ENCODE measurements at regions not wholly inside any gene's neighbourhood (a gene's known extent, or its start where the extent isn't known, plus 50 kb on each side); places are given as distances from the start of the nearest gene placed in this dataset.

- Histone ChIP-seq H3K27ac (ENCODE audit: insufficient read depth, low read length) (no peak overlapping the region), H3K79me2 (ENCODE audit: control insufficient read depth, insufficient read depth, low read length) (no peaks in the 10 kb centered on the region), H3K27me3 (ENCODE audit: control insufficient read depth, insufficient read depth, low read length) (no peaks in the 10 kb centered on the region), H3K4me2 (ENCODE audit: extremely low read depth, insufficient read depth, low read length) (no peak overlapping the region), H4K20me1 (ENCODE audit: control insufficient read depth, extremely low read depth, insufficient read depth, low read length) (no peaks in the 10 kb centered on the region), H2AFZ (ENCODE audit: low read length) (no peak overlapping the region), H3K36me3 (ENCODE audit: control insufficient read depth, insufficient read depth, low read length) (no peaks in the 10 kb centered on the region), H3K9me3 (ENCODE audit: control insufficient read depth, insufficient read depth, low read depth, low read length) (no peaks in the 10 kb centered on the region), H3K4me1 (ENCODE audit: control insufficient read depth, extremely low read depth, insufficient read depth, low read length) (no peaks in the 10 kb centered on the region), H3K4me3 (replicated peaks in 1 of 4; ENCODE audit: control extremely low read depth in 1 of 4, insufficient read depth in 1 of 4, low read depth in 3 of 4, low read length in 4 of 4) (no peak overlapping the region), H3K9ac (ENCODE audit: insufficient read depth, low read length) (no peak overlapping the region)
- no peak for TF ChIP-seq EZH2 (IDR thresholded peaks at IDR 0.05; ENCODE audit: low read length, missing control alignments)
- TF ChIP-seq CTCF (conservative IDR thresholded peaks at IDR 0.05 in 1 of 2, IDR thresholded peaks at IDR 0.05 in 1 of 2; ENCODE audit: low read depth in 1 of 2, low read length in 2 of 2): no peak
- DNase-seq (ENCODE audit: low read depth in 2 of 2): no peak
Observed at GRCh38 chr15:23806980-23807379, 119.9 kb upstream of the NDN start.

GRCh38 chr15:23823508-23823907 is 136.4 kb upstream of the NDN start:
- H3K9ac ChIP-seq (ENCODE audit: insufficient read depth, low read length): no peak overlapping the region
- no peaks in the 10 kb centered on the region for H3K36me3 ChIP-seq (ENCODE audit: control insufficient read depth, insufficient read depth, low read length)
- no peak for DNase-seq (ENCODE audit: low read depth in 2 of 2)
- H2AFZ ChIP-seq (ENCODE audit: low read length): no peak overlapping the region
- TF ChIP-seq CTCF (conservative IDR thresholded peaks at IDR 0.05 in 1 of 2, IDR thresholded peaks at IDR 0.05 in 1 of 2; ENCODE audit: low read depth in 1 of 2, low read length in 2 of 2) (no peak), EZH2 (IDR thresholded peaks at IDR 0.05; ENCODE audit: low read length, missing control alignments) (no peak)
- no peaks in the 10 kb centered on the region for H3K4me1 ChIP-seq (ENCODE audit: control insufficient read depth, extremely low read depth, insufficient read depth, low read length)
- no peaks in the 10 kb centered on the region for H3K27me3 ChIP-seq (ENCODE audit: control insufficient read depth, insufficient read depth, low read length)
- H3K27ac ChIP-seq (ENCODE audit: insufficient read depth, low read length): no peak overlapping the region
- H3K9me3 ChIP-seq (ENCODE audit: control insufficient read depth, insufficient read depth, low read depth, low read length): no peaks in the 10 kb centered on the region
- H3K79me2 ChIP-seq (ENCODE audit: control insufficient read depth, insufficient read depth, low read length): no peaks in the 10 kb centered on the region
- no peaks in the 10 kb centered on the region for H4K20me1 ChIP-seq (ENCODE audit: control insufficient read depth, extremely low read depth, insufficient read depth, low read length)
- H3K4me2 ChIP-seq (ENCODE audit: extremely low read depth, insufficient read depth, low read length): no peak overlapping the region
- no peak overlapping the region for H3K4me3 ChIP-seq (replicated peaks in 1 of 4; ENCODE audit: control extremely low read depth in 1 of 4, insufficient read depth in 1 of 4, low read depth in 3 of 4, low read length in 4 of 4)

- no peak overlapping the region for H3K27ac ChIP-seq (ENCODE audit: insufficient read depth, low read length)
- no peaks in the 10 kb centered on the region for H3K79me2 ChIP-seq (ENCODE audit: control insufficient read depth, insufficient read depth, low read length)
- TF ChIP-seq CTCF (conservative IDR thresholded peaks at IDR 0.05 in 1 of 2, IDR thresholded peaks at IDR 0.05 in 1 of 2; ENCODE audit: low read depth in 1 of 2, low read length in 2 of 2) (no peak), EZH2 (IDR thresholded peaks at IDR 0.05; ENCODE audit: low read length, missing control alignments) (no peak)
- H2AFZ ChIP-seq (ENCODE audit: low read length): no peak overlapping the region
- H3K36me3 ChIP-seq (ENCODE audit: control insufficient read depth, insufficient read depth, low read length): no peaks in the 10 kb centered on the region
- H3K4me1 ChIP-seq (ENCODE audit: control insufficient read depth, extremely low read depth, insufficient read depth, low read length): no peaks in the 10 kb centered on the region
- no peak for DNase-seq (ENCODE audit: low read depth in 2 of 2)
- no peaks in the 10 kb centered on the region for H3K27me3 ChIP-seq (ENCODE audit: control insufficient read depth, insufficient read depth, low read length)
- no peak overlapping the region for H3K4me3 ChIP-seq (replicated peaks in 1 of 4; ENCODE audit: control extremely low read depth in 1 of 4, insufficient read depth in 1 of 4, low read depth in 3 of 4, low read length in 4 of 4)
- no peaks in the 10 kb centered on the region for H3K9me3 ChIP-seq (ENCODE audit: control insufficient read depth, insufficient read depth, low read depth, low read length)
- no peak overlapping the region for H3K9ac ChIP-seq (ENCODE audit: insufficient read depth, low read length)
- no peak overlapping the region for H3K4me2 ChIP-seq (ENCODE audit: extremely low read depth, insufficient read depth, low read length)
- no peaks in the 10 kb centered on the region for H4K20me1 ChIP-seq (ENCODE audit: control insufficient read depth, extremely low read depth, insufficient read depth, low read length)
Observed at GRCh38 chr15:23828786-23829185, 141.7 kb upstream of the NDN start.

Data from fibroblast of lung (primary cell).